NCI-H226 (cell line): ENCODE measurements at regions not wholly inside any gene's neighbourhood (a gene's known extent, or its start where the extent isn't known, plus 50 kb on each side); places are given as distances from the start of the nearest gene placed in this dataset.
"Not testable (repeated sequence)": the region's sequence is repeated elsewhere in the genome, so short reads cannot be mapped to it uniquely, and the experiment has no call there.

Experiments
- DNase-seq: peaks from one replicate; pipeline ENCODE4 v3.0.0-alpha.2; 2015

DNA sequence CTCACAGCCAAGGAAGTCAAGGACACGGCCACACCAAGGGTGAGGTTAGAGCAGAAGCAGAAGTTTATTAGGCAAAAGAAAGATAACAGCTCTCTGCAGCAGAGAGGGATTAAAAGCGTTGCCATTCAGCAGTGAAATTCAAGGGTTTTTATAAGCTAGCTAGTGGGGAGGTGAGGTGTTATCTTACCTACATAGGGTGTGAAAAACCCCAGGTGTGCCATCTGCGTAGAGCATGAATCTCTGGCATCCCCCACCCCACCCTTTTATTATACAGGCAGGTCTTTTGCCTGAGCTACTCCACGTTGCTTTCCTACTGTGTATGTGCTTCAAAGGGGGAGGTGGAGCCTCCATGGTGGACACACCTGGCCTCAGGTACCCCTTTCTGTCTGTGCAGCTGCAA, 135.4 kb downstream of the ARHGAP11B start:
- not testable (repeated sequence) for DNase-seq

DNA sequence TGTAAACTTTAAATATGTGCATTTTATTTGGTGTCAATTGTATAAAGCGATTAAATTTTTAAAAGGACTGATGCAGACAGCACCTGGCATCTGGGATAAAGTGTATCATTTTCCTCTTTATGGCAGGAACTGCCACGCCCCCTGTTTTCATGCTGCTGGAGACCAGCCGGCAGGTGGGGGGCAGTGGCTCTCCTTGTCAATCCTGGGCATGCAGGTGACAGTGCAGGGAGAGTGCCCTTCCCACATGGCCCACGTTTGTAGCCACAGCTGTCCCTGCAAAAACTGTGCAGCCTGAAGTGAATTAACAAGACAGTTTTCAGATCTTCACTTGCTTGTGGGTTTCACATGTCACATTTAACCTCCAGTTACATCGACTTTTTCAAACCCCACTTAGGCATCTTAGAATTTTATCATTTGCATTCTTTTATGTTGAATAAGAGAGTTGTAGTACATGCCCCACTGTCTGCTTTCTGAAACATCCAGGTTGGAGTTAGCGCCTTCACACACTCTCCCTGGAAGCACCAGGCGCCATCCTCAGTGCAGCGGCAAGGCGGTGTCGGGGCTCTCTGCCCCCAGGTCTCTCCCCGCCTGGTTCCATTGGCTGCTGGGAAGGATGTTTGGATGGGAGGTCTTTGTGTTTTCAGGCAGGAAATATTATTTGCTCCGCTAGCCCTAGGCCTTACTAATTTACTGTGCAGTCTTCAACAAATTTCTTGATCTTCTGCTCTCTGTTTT, 134.2 kb upstream of the FAN1 start:
- peak; percentile 47 for DNase-seq

DNA sequence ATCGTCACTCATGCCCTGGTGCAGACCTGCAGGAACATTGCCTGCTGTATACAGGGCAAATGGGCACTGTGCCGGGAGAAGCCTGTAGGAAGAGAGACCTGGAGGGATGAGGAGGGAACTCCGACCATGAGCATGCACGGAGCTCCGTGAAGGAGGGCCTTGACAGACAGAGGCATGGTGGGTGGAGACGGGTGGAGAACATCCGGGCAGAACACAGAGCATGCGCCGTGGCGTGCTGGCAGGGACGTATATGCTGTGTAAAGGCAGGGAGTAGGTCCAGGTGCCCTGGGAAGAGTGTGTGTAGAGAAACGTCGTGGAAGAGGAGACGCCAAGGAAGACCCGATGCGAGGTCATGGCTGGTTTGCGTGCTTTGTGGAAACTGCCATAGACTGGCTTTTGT, 133.0 kb upstream of the FAN1 start:
- no peak for DNase-seq

DNA sequence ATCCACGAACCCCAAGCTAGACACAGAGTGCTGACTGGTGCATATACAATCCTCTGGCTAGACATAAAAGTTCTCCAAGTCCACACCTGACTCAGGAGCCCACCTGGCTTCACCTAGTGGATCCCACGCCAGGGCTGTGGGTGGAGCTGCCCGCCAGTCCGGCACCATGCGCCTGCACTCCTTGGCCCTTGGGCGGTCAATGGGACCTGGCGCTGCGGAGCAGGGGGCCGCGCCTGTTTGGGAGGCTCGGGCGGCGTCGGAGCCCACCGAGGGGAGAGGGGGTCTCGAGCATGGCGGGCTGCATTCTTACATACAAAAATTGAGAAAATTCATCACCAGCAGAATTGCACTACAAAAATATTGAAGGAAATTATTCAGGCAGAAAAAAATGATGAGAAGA, 120.7 kb upstream of the FAN1 start:
- no peak for DNase-seq

DNA sequence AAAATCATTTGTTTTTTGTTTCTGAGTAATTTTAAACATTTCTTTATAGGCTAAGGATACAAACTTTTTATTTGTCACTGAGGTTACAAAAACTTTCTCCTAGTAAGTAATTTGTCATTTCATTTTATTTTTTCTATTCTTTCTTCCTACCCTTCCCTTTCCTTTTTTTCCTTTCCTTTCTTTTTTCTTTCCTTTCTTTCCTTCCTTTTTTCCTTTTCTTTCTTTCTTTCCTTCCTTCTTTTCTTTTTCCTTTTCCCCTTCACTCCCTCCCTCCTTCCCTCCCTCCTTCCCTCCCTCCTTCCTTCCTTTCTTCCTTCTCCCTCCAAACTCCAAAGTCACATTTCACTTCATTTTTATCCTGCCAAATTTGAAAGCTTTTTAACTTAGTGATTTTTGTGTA, 115.1 kb upstream of the FAN1 start:
- DNase-seq, result no peak

DNA sequence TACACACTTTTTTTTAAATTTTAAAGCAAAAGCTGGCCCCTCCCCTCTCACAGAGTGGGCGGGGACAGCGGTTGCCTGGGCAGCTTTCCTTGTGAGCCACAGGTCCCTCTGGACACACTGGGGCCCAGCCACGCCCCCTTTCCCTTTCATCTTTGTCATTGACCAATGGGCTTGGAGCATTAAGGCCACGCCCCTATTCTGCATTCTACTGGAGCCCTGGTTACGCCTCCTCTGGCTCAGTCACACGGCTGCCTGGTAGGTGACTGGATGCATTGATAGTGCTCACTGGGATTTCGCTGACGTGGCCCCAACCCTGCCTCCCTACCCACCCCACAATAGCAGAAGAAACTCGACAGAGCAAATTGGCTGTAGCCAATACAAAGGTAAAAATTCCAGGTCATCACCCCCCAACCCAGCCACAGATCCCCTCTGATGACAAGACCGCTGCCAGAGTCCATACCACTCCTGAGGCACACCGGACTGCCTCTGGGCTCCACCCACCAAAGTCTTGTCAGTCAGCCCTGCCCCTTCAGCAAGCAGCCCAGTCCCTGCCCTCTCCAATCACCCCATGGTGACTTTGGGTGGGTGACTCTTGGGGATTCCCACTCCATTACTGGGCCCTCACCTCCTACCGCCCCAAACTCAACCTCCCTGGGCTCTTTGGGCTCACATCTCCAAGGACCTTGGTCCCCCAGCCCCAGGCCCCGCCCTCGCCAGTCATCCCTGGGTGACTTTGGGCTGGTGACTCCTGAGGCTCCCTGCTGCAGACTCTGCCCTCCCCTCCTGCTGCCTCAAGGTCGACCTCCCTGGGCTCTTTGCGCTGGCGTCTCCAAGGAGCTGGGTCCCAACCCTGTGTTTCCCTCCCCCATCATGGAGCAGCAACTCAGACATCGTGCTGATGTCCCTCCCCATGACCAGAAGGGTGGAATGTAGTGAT, 112.2 kb upstream of the FAN1 start:
- peak; percentile 3 for DNase-seq

DNA sequence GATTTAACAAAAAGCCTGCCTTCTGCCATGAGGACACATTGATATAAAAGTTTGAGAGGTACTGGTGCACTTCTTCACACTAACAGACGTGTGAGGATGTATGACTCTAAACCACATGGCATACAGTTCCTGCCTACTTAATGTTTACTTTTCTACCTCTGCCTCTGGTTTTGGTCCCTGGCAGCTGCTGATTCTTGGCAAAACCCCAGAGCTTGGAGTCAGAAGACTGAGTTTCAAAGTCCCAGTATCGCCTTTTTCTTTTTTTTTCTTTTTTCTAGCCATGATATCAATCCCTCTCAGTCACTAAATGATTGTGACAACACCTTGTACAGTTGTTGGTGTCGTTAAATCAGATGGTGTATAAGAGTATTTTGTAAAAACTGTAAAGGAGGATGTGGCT, 110.9 kb upstream of the FAN1 start:
- DNase-seq, result not testable (repeated sequence)

DNA sequence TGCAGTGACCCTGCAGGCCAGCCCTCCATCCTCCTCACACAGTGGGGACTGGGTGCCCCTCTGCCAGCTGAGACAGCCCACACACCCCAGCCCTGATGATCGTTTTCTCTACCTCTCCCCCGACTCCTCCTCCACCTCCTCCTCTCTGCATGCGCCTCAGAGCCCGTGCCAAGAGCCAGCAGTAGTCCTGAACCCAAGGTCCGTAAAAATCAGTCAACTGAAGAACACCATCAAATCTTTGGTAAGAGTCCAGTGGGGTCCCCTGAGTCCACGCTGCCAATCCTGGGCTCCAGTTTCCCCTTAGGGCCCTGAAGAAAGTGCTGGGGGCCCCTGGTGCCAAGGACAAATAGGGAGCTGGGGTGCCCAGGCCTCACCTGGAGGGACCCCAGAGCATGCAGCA, 109.3 kb upstream of the FAN1 start:
- DNase-seq, result no peak

DNA sequence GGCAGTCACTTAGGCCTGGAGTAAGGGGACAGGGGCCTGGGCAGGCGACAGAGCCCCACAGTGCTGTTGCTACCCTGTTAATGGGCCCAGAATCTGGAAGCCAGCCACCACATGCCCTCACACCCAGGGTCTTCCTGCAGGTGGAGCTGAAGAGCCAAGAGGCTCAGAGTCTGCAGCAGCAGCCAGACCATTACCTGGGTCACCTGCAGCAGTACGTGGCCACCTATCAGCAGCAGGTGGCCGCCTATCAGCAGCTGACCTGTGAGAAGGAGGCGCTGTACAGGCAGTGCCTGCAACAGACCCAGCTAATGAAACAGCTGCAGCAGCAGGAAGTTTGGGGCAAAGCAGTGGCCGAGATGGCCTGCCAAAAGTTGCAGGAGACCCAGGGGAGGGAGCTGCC, 104.2 kb upstream of the FAN1 start:
- DNase-seq, result not testable (repeated sequence)

DNA sequence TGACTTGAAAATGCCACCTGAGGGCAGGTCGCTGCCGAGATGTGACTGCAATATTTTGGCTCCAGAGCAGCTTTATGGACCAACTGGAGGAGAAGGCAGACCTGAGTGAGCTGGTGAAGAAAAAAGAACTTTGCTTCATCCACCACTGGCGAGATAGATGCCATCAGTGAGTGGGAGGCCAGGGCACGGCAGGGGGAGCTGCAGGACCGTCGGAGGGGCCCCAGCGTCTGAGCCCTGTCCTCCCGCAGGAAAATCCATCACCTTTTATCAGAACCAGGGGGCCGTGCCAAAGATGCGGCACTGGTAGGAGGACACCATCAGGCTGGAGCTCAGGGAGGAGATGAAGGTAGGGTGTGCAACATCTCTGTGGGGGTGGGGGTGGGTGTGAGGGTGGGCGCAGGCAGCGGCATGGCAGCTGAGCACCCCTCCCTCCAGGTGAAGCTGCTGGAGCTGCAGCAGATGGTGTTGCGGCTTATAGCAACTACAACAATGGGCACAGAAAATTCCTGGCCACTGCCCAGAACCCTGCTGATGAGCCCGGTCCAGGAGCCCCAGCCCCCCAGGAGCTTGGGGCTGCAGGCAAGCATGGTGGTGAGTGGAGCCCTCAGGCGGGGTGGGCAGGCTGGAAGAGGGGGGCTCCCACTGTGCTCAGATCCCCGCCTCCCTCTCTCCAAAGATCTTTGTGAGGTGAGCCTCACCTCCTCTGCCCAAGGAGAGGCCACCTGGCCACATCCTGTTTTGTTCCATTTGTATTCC, 102.4 kb upstream of the FAN1 start:
- not testable (repeated sequence) for DNase-seq

DNA sequence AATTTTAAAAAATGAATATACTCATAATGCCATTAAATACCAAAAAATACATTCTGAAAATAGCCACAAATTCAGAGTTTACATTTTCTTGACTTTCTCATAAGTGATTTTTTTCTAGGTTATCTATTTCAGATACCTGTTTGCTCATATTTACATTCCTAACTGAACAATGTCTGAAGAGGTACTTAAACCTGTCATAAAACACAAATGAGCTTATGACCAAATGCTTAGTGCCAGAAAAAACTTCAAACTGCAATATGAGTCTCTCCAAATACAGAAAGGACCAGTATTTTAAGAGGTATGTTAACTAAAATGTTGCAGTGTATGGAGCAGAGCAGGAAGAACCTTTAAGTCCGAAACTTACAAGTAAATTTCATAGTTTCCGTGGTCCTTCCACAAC, 101.7 kb upstream of the FAN1 start:
- not testable (repeated sequence) for DNase-seq

DNA sequence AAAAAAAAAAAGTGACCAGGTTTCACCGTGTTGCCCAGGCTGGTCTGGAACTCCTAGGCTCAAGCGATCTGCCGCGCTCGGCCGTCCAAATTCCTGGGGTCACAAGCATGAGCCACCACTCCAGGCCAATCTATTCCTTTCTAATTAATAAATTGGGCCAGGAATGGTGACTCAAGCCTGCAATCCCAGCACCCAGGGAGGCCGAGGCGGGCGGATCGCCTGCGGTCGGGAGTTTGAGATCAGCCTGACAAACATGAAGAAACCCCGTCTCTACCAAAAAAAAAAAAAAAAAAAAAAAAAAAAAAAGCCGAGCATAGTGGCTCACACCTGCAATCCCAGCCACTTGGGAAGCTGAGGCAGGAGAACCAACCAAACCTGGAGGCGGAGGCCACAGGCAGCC, 100.0 kb upstream of the FAN1 start:
- DNase-seq, result not testable (repeated sequence)

DNA sequence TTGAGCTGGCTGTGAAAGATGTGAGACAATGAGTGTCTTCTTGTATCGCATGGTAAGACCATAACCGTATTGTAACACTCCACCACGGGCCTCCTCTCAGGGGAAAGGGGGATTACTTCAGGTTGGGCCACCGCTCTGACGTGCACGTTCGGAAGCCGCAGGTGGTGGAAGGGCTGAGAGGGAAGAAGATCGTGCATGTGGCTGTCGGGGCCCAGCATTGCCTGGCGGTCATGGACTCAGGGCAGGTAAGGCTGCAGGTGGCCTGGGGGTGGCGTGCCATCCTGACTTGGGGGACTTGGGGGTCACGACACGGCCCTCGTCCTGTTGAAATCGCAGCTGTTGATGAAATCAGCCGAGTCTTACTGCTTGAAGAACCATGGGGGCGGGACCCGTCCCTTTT, 87.3 kb upstream of the FAN1 start:
- no peak for DNase-seq

DNA sequence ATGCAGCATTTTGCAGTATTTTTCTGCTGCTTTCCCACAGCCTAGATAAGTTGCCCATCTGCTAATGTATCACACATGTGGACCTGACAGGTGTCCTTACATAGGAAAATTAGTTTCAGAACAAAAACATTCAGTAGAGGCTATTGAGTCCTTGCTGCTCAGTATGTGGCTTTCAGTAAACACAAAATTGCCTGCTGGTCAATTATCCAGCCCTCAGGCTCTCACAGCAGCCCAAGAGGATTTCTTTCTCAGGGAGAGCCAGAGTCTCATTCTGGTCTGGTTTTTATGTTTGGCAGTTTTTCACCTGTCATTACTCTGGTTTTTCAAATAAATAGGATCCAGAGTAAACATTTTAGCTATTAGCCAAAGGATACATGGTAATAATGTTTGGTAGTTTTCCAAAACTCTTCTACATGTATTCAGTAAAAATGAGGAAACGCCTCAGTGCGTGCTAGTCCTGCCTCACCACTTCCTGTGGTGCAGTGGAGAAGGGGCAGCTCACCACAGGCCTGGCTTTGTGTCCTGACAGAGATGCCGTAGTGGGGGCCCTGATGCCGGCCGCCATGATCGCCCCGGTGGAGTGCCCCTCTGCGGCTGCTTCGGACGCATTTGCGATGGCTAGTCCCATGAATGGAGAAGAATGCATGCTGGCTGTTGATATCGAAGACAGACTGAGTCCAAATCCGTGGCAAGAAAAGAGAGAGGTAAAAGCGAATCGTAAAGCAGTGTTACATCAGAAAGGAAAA, 80.5 kb upstream of the FAN1 start:
- DNase-seq, result not testable (repeated sequence)

DNA sequence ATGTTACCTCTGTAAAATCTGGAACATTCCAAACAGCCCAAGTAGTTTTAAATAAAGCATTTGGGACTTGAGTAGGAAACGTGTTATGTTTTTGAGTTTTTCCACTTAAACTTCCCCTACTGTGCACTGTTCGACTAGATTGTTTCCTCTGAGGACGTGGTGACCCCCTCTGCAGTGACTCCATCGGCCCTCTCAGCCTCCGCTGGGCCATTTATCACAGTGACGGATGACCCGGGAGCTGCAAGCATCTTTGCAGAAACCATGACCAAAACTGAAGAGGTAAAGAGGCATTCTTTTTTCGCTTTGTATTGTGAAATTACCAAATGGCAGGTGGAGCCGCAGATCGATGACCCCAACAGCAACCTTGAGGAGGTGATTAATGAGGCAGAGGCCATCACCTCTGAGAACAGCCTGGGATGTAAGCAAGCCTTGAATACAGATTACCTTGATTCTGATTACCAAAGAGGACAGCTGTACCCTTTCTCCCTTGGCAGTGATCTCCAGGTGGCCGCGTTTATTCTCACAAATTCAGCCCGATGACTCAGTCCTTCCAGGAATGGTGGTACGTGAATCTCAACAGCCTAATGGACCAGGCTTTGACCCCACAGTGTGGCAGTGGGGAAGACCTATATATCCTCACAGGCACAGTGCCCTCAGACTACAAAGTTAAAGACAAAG, 79.1 kb upstream of the FAN1 start:
- no peak for DNase-seq

DNA sequence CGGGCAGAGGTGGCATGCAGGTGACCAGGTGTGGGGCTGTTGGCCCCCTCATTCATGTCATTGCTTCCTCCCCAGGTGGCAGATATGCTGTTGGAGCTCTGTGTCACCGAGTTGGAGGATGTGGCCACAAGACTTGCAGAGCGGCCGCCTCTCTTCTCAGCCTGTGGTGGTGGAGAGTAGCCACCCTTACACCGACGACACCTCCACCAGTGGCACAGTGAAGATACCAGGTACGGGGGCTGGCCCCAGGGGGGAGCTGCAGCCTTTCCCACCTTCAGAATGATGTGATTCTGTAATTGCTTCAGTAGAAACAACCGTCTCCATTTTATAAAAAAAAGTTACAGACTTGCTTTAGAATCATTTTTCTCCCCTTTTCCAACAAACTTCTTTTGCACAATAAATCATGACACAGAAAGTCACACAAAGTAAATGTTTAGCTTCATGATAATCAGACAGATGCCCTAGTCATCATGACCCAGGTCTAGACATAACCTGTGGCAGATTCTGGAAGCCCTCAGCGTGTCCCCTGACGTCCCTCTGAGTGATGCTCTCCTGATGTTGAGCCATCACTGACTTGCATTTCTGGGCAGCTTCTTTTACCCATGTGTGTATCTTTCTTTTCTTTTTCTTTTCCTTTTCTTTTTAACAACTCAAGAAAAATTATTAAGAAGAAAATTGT, 76.0 kb upstream of the FAN1 start:
- DNase-seq, result no peak

DNA sequence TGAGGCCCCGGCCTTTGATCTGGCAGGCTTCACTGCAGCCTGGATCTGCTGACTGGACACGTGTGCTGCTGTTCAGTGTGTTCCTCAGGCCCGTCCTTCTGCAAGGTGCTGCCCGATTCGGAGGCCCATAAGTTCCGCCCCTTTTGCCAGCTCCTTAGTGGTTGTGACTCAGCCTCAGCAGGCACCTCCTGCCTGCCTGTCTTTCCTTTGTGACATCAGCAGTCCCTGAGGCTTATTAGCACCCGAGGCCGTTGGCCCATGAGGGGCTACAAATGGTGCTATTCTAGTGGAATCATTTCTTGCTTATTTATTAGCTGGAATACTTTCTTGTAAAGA, 75.4 kb upstream of the FAN1 start:
- DNase-seq, result not testable (repeated sequence)

DNA sequence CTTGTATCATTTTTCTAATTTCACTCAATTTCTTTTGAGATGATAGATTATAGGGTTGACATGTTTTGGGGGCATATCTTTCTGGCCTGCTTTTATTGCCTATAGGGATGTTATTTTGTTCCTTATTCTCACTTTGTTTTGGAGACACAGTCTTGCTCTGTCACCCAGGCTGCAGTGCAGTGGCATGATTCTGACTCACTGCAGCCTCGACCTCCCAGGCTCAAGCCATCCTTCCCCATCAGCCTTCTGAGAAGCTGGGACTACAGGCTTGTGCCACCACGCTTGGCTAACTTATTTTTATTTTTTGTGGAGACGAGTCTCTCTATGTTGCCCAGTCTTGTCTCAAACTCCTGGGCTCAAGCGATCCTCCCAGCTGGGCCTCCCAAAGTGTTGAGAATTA, 72.8 kb upstream of the FAN1 start:
- no peak for DNase-seq

DNA sequence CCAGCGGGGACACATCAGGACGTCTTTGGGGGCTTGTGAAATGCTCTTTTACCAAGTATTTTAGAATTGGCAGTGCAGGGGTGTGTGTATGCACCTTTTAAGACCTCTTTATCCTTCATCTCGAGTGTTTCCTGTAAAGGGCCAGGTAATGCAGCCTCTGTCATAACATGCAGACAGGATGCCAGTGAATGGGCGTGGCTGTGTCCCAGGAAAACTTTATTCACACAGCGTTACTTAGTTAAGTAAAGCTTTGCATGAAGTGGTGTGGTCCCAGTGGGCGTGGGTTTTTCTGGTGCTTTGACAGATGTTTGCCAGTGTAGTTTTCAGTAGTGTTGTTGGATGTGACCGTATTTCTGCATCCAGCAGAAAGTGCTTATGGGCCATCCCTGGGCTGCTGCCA, 70.3 kb upstream of the FAN1 start:
- not testable (repeated sequence) for DNase-seq

DNA sequence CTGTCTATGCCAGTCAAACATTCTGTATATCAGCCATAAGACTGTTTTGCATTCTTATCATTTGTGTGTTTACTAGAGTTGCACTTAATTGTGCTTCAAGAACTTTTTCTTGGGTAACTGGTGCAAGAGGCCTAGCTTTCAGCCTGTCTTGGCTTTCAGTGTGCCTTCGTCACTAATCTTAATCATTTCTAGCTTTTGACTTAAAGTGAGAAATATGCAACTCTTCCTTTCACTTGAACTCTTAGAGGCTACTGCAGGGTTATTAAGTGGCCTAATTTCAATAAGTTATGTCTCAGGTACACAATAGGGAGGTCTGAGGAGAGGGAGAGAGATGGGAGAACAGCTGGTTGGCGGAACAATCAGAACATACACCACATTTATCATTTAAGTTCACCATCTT, 62.1 kb upstream of the FAN1 start:
- DNase-seq, result not testable (repeated sequence)

DNA sequence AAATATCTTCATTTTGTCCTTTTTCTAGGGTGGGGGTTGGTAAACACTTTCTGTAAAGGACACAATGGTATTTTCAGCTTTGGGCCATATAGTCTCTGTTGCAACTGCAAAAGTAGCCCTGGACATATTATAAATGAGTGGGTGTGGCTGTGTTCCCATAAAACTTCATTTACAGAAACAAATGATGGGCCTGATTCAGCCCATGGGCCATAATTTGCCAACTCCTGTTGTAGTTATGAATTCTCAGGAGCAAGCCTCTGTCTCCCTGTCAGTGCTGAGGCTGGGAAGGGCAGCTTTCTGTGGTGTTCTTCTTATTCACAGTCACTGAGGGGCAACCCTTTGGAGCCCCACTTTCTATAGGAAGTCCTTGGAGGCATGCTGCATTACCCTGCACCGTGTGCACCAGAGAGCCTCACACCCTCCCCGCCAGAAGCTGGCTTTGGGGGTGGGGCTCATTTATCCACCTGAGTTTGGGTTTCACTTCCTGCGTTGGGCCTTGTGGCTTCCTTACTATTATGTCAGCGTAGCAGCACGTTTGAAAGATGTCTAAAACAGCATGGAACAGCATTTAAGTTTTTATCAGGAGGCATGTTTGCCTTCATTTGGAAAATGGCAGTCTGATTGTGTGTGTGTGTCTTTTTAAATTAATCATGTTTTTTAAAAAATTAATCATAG, 60.8 kb upstream of the FAN1 start:
- DNase-seq, result not testable (repeated sequence)
